HPDE6-E6E7 (cell line): ENCODE measurements at regions not wholly inside any gene's neighbourhood (a gene's known extent, or its start where the extent isn't known, plus 50 kb on each side); places are given as distances from the start of the nearest gene placed in this dataset.
A peak's percentile ranks its signal among the peaks of the same experiment; 100 is the strongest.
"Not testable (repeated sequence)": the region's sequence is repeated elsewhere in the genome, so short reads cannot be mapped to it uniquely, and the experiment has no call there.

Experiments used
- DNase-seq: peaks from one replicate; pipeline ENCODE4 v3.0.0; 2011; ENCODE audit warnings: missing footprints; ENCODE audit errors: extremely low spot score

- no peak for DNase-seq
These were observed 163.4 kb upstream of the SYN3 start for GRCh38 chr22:33221568-33221967.

GRCh38 chr22:33220476-33221080 is 162.4 kb upstream of the SYN3 start:
- DNase-seq: no peak

- DNase-seq: no peak
These were observed 161.6 kb upstream of the SYN3 start for GRCh38 chr22:33219648-33220384.

GRCh38 chr22:33213383-33214075 is 155.3 kb upstream of the SYN3 start:
- DNase-seq: no peak

GRCh38 chr22:33209930-33210784 is 152.0 kb upstream of the SYN3 start:
- DNase-seq: peak; percentile 16

GRCh38 chr22:33204408-33204807 is 146.2 kb upstream of the SYN3 start:
- no peak for DNase-seq

GRCh38 chr22:33202455-33202854 is 144.3 kb upstream of the SYN3 start:
- no peak for DNase-seq

- DNase-seq: no peak
These were observed 136.4 kb upstream of the SYN3 start for GRCh38 chr22:33194529-33195077.

GRCh38 chr22:33192156-33192555 is 134.0 kb upstream of the SYN3 start:
- DNase-seq: no peak

GRCh38 chr22:33188326-33188725 is 130.1 kb upstream of the SYN3 start:
- DNase-seq: no peak

GRCh38 chr22:33186816-33187215 is 128.6 kb upstream of the SYN3 start:
- no peak for DNase-seq

GRCh38 chr22:33180356-33180755 is 122.2 kb upstream of the SYN3 start:
- no peak for DNase-seq

- no peak for DNase-seq
These were observed 110.0 kb upstream of the SYN3 start for GRCh38 chr22:33167998-33168790.

- DNase-seq: no peak
These were observed 108.0 kb upstream of the SYN3 start for GRCh38 chr22:33166206-33166605.

GRCh38 chr22:33163815-33164214 is 105.6 kb upstream of the SYN3 start:
- no peak for DNase-seq

- no peak for DNase-seq
These were observed 104.0 kb upstream of the SYN3 start for GRCh38 chr22:33162196-33162595.

GRCh38 chr22:33160525-33160924 is 102.3 kb upstream of the SYN3 start:
- DNase-seq: no peak

- DNase-seq: not testable (repeated sequence)
These were observed 96.8 kb upstream of the SYN3 start for GRCh38 chr22:33154967-33155366.

GRCh38 chr22:33149611-33150010 is 91.4 kb upstream of the SYN3 start:
- DNase-seq: no peak

- DNase-seq: no peak
These were observed 86.5 kb upstream of the SYN3 start for GRCh38 chr22:33144721-33145120.
